GM12878 (cell line): ENCODE measurements at regions not wholly inside any gene's neighbourhood (a gene's known extent, or its start where the extent isn't known, plus 50 kb on each side); places are given as distances from the start of the nearest gene placed in this dataset.

ENCODE experiments used
- ATAC-seq: fragments of 200-7000 bp; cut with Tn5 transposase; 3 replicates; pipeline ENCODE4 v1.9.1; 2020; ENCODE audit warnings: mild to moderate bottlenecking, moderate library complexity
- BruUV-seq: library from RNA; stranded (reverse); fragments of 400-500 nt; replicated peaks from 2 replicates; lab custom pipeline; 2021; lab: Mats Ljungman, UMichigan
- CTCF ChIA-PET: fragments of 300-600 bp; sonication (Branson Sonifier 250); formaldehyde crosslinking; extraction: SDS; loops from one replicate; lab custom pipeline; 2021; ENCODE audit warnings: inconsistent platforms; lab: Yijun Ruan, JAX
- POLR2A ChIA-PET: fragments of 350-600 bp; formaldehyde crosslinking; extraction: SDS; loops from one replicate; lab custom pipeline; 2021; ENCODE audit warnings: inconsistent platforms; lab: Charles Lee
- RAD21 ChIA-PET: fragments of 300-600 bp; sonication (Branson Sonifier 250); formaldehyde crosslinking; loops from one replicate; lab custom pipeline; 2023; ENCODE audit warnings: antibody characterized with exemption; ENCODE audit not compliant: unreplicated experiment; lab: Charles Lee
- SMC1A ChIA-PET: fragments of 300-600 bp; sonication (Branson Sonifier 250); formaldehyde crosslinking; loops from one replicate; lab custom pipeline; 2023; ENCODE audit not compliant: unreplicated experiment, uncharacterized antibody; lab: Charles Lee
- DNase-seq: peaks from one replicate; pipeline ENCODE4 v3.0.0-alpha.2; 2011; ENCODE audit warnings: low read depth, low spot score
- FAIRE-seq: peaks from 3 replicates; lab custom pipeline; 2011; peaks lifted over from hg19 to GRCh38; lab: Jason Lieb, UNC
- H2AFZ ChIP-seq: 2 replicates; pipeline ENCODE4 v1.6.0; 2011; ENCODE audit warnings: low read depth, low read length, control low read depth; ENCODE audit not compliant: control insufficient read depth
- H3K27ac ChIP-seq: 2 replicates; pipeline ENCODE4 v1.5.1; 2011; ENCODE audit warnings: control low read depth; ENCODE audit not compliant: control insufficient read depth, insufficient read depth
- H3K27me3 ChIP-seq, 2 experiments: replicated peaks in 1 of 2; 2 replicates each; pipeline versions ENCODE4 v1.6.0 to v1.6.1; 2011; ENCODE audit warnings: low read length in 1 of 2; ENCODE audit not compliant: control insufficient read depth in 2 of 2, insufficient read depth in 2 of 2
- H3K36me3 ChIP-seq, 2 experiments: 2 replicates each; pipeline ENCODE4 v1.5.1; 2011; ENCODE audit warnings: low read length in 1 of 2; ENCODE audit not compliant: control insufficient read depth in 2 of 2, insufficient read depth in 2 of 2
- H3K4me1 ChIP-seq: 2 replicates; pipeline ENCODE4 v1.6.1; 2011; ENCODE audit warnings: mild to moderate bottlenecking, low read length, moderate library complexity, mixed read lengths; ENCODE audit not compliant: control insufficient read depth, insufficient read depth
- H3K4me2 ChIP-seq: 2 replicates; pipeline ENCODE4 v1.6.0; 2011; ENCODE audit warnings: control low read depth; ENCODE audit not compliant: control insufficient read depth, insufficient read depth
- H3K4me3 ChIP-seq: fragments of 200-600 bp; sonication (generic); 2 replicates; pipeline ENCODE4 v1.5.1; 2016
- H3K79me2 ChIP-seq: 2 replicates; pipeline ENCODE4 v1.6.0; 2011; ENCODE audit warnings: low read length; ENCODE audit not compliant: control insufficient read depth, insufficient read depth
- H3K9ac ChIP-seq: 2 replicates; pipeline ENCODE4 v1.8.0; 2011; ENCODE audit warnings: low read length, control low read depth, mixed read lengths; ENCODE audit not compliant: control insufficient read depth, insufficient read depth
- H3K9me3 ChIP-seq: replicated peaks from 3 replicates; pipeline ENCODE4 v1.5.1; 2011; ENCODE audit warnings: mild to moderate bottlenecking, low read length; ENCODE audit not compliant: control insufficient read depth, insufficient read depth
- H4K20me1 ChIP-seq: 2 replicates; pipeline ENCODE4 v1.6.0; 2011; ENCODE audit not compliant: control insufficient read depth, insufficient read depth
- IKZF1 ChIP-seq: fragments of 450-650 bp; conservative IDR thresholded peaks from 2 replicates; pipeline ENCODE4 v1.6.1; 2017; ENCODE audit warnings: antibody characterized with exemption, mild to moderate bottlenecking
- IRF3 ChIP-seq: fragments of 450-650 bp; IDR thresholded peaks from 2 replicates; pipeline ENCODE4 v1.6.1; 2014; ENCODE audit warnings: mild to moderate bottlenecking
- NFYB ChIP-seq: IDR thresholded peaks from 2 replicates; pipeline ENCODE4 v1.6.1; 2011; ENCODE audit warnings: low read depth, mild to moderate bottlenecking, low read length, improper control_type of control experiment, moderate library complexity; ENCODE audit not compliant: insufficient read depth
- RUNX3 ChIP-seq: IDR thresholded peaks from 2 replicates; pipeline ENCODE4 v1.6.1; 2012; ENCODE audit warnings: low read length, inconsistent platforms
- SMARCA5 ChIP-seq: fragments of 450-650 bp; IDR thresholded peaks from 2 replicates; pipeline ENCODE4 v1.6.1; 2017; ENCODE audit warnings: mild to moderate bottlenecking
- YY1 ChIP-seq: IDR thresholded peaks from 2 replicates; pipeline ENCODE4 v1.6.1; 2011; ENCODE audit warnings: low read depth, mild to moderate bottlenecking, low read length
- ZBED1 ChIP-seq: IDR thresholded peaks from 2 replicates; pipeline ENCODE4 v1.6.1; 2016; ENCODE audit warnings: borderline replicate concordance
- WGBS: methylation state at CpG from one replicate; pipeline ENCODE4 v1.1.6; 2016; ENCODE audit warnings: low lambda C conversion rate; ENCODE audit not compliant: insufficient replicate concordance, insufficient coverage; ENCODE audit errors: missing lambda C conversion rate; 5-methylcytosine and 5-hydroxymethylcytosine counted together
- in situ Hi-C: fragments of 300-500 bp; cut with MboI; formaldehyde crosslinking; loops from 9 replicates; pipeline ENCODE4 v1.14.3; 2018; ENCODE audit warnings: mixed read lengths
- intact Hi-C: fragments of 100-400 bp; cut with micrococcal nuclease; formaldehyde crosslinking; loops from one replicate; pipeline ENCODE4 v1.14.2; 2022; ENCODE audit not compliant: unreplicated experiment
- TF ChIP-seq, protein P1 (sequence below): fragments of 150-350 bp; IDR thresholded peaks from 2 replicates; pipeline ENCODE4 v1.6.1; 2014; ENCODE audit warnings: mild to moderate bottlenecking, low read depth, low read length

DNA sequence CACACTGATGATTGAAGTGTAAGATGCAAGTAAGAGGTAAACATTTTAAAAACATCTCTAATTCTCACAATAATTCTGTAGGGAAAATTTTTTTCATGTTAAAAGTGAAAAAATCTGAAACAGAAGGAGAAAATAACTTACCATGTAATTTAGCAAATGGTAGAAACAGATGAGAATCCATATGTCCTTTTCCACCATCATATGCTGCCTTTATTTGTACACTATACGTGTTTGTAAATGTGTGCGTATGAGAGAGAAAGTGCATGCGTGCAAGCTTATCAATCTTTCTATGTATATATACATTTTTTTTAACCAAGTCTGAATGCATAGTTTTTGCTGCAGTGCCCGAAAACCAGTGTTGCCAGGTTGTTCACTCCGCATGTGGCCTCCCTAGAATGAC, 186.7 kb downstream of the IZUMO3 start:
- BruUV-seq: no TSS peak
- ChIA-PET POLR2A (no interaction called here), CTCF (no interaction called here), RAD21 (no interaction called here), SMC1A (no interaction called here)
- H3K9me3 ChIP-seq: no peaks in the 10 kb centered on the region
- no peak for FAIRE-seq
- 60% methylated on average over 5 of the region's 5 CpGs for WGBS
- no peak for DNase-seq
- no peaks in the 10 kb centered on the region for H3K79me2 ChIP-seq
- no peaks in the 10 kb centered on the region for H3K36me3 ChIP-seq
- in situ Hi-C loops (no loop called here), intact Hi-C loops (no loop called here)
- no peaks in the 10 kb centered on the region for H4K20me1 ChIP-seq
- no peak overlapping the region for H3K4me2 ChIP-seq
- no peaks in the 10 kb centered on the region for H3K27me3 ChIP-seq
- H3K4me1 ChIP-seq: no peaks in the 10 kb centered on the region
- H2AFZ ChIP-seq: no peak overlapping the region
- no peak for ATAC-seq
- no peak overlapping the region for H3K9ac ChIP-seq
- TF ChIP-seq SMARCA5 (no peak), YY1 (no peak), NFYB (no peak), ZBED1 (no peak), RUNX3 (no peak), IKZF1 (no peak), IRF3 (no peak)
- TF ChIP-seq, protein P1, sequence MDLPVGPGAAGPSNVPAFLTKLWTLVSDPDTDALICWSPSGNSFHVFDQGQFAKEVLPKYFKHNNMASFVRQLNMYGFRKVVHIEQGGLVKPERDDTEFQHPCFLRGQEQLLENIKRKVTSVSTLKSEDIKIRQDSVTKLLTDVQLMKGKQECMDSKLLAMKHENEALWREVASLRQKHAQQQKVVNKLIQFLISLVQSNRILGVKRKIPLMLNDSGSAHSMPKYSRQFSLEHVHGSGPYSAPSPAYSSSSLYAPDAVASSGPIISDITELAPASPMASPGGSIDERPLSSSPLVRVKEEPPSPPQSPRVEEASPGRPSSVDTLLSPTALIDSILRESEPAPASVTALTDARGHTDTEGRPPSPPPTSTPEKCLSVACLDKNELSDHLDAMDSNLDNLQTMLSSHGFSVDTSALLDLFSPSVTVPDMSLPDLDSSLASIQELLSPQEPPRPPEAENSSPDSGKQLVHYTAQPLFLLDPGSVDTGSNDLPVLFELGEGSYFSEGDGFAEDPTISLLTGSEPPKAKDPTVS: no peak
- no peak overlapping the region for H3K27ac ChIP-seq
- no peak overlapping the region for H3K4me3 ChIP-seq
